ENCODE measurements at regions not wholly inside any gene's neighbourhood (a gene's known extent, or its start where the extent isn't known, plus 50 kb on each side); places are given as distances from the start of the nearest gene placed in this dataset.
"Not testable (repeated sequence)": the region's sequence is repeated elsewhere in the genome, so short reads cannot be mapped to it uniquely, and the experiment has no call there.

DNA sequence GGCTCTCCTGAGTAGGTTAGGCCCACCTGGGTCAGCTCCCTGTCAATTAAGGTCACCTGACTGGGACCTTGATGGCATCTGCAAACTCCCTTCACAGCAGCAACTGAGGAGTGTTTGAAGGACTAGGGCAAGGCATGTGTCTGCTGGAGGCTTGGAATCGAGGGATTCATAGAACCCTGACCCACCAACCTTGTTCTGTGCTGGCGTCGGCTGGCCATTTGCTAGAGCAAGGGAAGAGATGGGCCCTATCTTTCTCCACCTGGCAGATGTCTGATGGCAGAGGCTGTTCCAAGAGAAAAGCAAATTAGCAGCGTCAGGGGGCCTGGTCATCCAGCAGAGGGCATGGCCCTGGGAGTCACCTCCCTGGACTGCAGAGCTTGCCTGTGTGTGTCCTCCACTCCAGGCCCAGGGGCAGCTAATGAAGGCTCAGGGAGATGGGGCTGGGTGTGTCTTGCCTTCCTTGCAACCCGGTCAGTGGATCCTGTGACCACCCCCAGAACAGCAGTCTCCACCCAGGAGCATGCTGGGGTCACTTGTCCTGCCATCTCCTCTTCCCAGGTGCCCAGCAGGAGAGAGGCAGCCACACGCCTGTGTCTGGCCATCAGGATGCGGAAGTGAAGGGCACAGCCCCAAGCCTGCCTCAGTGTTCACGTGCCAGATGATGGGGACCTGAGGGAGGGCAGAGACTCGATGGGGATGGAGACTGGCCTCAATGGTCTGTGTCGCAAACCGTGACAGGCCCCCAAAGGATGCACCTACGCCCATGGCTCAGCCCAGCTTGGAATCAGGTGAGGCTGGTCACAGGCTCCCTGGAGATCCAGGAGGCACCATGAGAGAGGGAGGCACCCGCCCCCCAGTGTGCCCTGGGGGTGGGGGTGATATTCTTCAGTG lies 53.9 kb downstream of the BARX1 start:
- DNase-seq, result no peak

DNA sequence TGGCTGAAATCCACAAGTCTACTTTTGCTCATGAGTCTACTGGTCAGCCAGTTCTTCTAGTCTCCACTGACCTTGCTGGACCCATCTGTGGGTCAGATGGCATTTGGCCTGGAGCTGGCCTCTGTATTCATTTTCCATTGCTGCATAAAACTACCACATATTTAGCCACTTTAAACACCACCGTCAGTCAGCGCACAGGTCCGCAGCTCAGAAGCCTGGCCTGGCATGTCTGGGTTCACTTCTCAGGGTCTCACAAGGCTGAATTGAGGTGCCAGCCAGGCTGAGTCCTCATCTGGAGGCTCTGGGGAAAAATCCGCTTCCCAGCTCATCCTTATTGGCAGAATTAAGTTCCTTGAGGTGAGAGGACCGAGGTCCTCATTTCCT lies 54.7 kb downstream of the BARX1 start:
- no peak for DNase-seq

DNA sequence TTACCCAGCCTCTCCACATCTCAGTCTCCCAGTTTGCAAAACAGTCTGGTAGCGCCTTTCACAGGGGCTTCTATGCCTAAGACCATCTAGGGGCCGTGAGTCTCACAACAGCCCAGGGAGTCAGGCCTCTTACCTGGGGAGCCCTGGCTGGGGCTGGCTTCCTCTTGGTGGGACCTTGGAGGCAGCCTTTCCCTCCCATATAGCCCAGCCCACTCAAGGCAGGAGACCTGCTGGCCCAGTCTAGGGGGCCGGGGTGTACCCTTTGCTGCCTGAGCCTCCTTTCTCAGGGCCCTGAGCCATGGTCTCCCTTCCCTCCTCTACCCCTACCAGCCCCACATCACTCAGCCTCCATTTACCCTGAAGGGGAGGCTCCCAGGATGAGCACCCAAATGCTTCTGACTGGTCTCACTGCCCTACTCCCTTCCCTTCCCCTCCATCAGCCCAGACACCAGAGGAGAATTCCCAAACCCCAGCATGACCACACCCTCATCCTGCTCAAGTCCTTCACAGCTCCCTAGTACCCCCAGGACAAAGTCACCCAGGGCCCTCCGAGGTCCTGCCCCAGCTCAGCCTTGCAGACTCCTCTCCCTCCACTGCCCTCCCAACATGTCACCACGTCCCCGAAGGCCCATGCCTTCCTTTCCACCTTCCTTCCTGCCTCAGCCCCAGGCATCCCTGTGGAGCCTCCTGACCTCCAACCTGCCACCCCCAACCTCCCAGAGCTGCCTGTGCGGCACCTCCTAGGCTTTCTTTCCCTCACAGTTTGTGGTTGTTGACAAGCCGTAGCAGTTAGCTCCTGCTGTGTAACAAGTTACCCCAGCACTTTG lies 55.3 kb downstream of the BARX1 start:
- DNase-seq, result no peak

DNA sequence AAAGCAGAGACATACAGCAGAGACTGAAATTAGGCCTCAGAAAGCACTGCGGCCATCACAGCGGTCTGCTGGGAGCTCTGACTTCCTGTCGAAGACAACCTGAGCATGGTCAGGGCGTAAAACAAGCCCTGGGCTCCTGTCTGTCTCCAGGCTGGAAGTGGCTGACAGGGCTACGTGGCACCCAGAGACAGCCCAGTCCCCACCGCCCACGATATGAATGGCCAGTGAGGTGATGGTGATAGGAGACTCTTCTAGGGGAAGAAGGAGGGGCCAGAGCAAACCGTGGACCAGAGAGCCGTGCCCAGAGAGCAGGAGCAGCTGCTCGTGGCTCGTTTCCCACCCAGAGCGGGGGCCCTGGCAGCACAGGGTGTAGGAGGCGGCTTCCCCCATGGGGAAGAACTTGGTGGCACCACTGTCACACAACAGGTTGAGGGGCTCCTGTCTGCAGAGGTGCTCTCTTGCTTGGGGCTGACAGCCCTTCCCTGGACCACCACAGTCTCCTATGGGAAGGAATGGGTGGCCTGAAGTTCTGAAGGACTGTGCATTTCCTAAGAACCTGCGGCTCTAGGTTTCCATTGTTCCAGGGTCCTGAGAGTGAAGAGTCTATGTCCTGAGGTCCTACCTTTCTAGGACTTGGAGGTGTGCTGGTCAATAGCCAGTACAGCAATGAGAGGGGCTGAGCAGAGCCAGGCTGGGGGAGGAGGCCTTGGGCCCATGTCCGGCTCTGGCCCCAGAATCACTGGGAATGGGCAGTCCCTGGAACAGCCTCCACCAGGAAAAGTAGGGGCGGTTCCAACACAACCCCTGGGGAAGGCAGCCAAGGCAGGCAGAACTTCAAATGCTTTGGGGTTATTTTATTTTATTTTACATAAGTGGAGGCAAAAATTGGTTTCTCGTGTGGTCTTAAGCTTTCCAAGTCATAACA lies 56.4 kb downstream of the BARX1 start:
- no peak for DNase-seq

DNA sequence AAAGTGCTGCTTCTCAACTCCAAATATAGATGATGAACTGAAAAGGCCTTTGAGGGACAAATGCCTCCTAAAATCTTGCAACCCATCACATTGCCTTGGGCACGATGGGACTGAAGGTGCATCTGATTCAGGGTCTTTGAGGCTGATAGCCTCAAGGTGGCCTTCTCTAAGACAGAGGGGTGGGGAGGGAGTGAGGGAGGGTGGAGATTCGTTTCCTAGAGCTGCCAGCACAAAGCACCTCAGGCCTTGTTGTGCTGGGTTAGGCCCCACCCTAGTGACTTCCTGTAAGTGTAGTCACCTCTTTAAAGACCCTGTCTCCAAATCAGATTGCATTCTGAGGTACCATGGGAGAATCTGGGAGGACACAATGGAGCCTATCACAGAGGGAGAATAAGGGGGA lies 57.1 kb downstream of the BARX1 start:
- DNase-seq, result peak in 1 of 2 donors; percentile 6

DNA sequence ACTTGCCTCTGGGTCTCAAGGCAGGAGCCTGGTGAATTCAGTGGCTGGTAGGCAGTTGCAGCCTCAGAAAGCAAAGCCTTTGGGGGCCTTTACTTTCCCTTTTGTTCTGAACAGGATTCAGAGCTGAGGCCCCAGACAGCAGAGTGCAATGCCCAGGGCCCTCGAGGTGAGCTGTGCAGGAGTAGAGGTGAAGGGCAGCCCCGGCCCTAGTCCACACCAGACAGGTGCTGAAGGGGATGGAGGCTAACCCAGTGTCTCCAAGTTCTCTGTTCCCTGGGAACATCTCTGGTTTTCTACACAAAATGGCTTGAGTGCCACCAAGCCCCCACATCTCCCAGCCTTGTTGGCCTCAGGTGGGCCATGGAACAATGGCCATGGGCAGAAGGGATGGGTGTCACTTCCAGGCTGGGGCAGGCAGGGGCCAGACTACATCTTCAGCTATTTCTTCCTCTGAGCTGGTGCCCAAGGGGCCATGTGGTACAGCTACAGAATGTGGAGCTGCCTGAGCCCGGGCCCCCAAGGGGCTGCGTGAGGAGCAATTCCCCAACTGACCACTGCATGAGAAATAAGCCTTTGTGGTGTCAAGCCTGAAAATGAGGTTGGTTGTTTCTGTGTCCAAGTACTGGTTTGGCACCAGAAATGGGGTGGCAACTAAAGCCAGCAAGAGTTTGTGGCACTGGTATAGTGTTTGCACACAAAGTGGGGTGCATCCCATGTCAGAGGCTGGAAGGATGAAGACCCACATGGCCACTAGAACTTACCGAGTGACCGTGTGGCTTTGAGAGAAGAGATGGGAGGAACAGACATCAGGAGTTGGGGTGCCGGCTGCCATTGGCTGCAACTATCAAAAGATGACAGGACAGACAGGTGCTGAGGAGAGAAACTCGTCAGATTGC lies 57.8 kb downstream of the BARX1 start:
- no peak for DNase-seq

DNA sequence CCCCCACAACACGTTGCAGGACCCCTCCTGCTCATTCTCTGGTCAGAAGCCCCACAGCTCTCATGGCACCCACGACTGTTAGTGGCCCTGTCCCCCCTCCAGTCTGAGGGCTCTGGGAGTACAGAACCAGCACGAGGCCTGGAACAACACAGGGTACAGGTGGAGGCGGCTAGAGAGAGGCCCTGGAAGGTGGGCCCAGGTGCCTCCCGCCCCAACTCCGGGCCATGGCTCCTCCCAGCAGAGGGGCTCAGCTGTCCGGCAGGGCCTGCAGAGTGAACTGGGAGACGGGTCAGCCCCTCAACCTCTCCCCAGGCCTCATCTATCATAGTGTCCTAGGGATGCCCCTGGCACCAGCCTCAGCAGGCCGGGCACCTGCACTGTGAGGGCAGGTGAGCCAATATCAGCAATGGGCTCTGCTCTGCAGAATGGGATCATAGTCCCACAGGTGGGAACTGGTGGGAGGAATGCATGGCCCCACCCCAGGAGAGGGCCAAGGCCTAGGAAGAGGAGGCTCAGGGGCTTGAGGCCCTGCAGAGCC lies 58.6 kb downstream of the BARX1 start:
- no peak for DNase-seq

DNA sequence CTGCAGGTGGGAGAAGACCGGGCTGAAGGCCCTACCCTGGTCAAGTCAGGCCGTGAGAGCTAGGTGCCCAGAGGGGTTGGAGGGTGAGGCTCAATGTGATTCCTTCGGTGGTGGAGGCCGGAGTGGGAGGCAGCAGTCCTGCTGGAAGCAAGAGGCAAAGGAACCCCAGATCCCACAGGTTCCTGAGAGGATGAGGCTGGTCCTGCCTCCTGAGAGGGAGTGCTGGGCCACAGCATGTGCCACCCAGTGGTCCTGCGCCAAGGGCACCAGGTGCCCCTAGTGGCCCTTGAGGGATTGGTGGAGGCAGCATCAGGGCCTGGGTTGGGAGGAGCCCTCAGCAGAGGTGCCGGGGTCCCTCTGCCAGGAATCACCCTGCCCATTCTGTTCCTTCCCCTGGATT lies 59.1 kb downstream of the BARX1 start:
- no peak for DNase-seq

DNA sequence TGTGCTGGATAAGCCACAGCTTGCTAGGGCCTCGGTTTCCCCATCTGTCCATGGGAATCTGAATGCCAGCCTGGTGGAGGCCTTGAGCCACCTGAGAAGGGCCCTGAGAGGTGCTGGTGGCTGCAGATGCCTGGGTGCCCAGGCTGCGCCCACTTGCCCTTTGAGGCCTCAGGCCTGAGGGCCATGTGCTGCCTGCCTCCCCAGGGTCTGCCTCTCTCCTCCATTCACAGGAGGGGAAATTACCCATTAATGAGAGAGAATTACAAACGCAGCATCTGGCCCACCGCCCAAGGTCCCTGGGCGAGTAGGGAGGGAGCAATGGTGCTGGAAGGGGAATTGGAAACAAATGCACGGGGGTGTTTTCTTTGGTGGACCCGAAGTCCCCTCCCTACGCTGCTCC lies 59.6 kb downstream of the BARX1 start:
- DNase-seq, result no peak

DNA sequence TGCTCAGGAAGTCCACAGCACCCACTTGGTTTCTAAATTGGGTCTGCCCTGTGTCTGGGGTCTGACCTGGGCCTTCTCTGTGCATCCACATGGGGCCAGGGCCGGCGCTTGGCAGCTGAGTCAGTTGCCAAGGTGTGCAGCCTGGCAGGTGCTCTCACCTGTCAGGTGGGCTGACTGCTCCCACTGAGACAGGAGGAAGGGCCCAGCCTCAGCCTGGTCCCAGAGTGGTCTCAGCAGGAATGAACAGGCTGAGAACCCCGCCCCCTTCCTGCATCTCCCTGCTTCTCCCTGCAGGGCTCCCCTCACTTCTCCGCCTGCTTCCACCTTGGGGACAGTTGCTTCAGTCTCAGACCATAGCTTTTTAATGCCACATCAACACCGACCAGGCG lies 60.5 kb downstream of the BARX1 start:
- no peak for DNase-seq

DNA sequence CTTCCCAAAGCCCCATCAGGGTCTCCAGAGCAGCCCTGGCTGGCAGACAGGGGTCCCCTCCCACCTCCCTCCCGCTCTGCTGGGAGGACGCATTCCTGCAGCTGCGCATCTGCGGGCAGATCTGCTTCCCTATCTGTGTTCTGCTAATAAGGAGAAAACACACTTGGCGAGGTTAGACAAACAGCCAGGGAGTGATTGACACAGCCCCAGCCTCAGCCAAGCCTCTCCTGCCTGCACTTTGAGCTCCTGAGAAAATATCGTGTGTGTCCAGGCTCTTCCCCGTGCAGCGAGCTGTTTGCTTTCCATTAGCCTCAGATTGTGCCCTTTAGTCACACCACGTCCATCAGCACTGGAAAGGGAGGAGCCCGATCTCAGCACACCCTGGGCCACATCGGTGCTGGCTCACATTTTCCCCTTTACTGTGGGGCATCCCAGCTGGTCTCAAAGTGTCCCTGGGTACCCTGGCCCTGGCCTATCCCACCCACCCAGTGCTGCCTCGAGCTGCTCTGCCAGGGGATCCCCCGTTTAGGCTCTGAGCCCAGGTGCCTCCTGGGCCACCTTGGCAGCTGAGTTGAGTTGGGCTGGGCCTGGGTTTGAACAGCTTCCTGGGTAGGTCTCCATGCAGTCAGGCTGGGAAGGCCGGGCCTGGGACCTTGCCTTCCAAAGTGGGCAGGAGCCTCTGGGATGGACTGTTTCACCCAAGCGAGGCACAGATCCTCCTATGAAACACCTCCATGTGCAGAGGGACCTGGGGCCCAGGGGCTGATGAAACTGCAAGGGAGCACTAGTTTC lies 61.1 kb downstream of the BARX1 start:
- DNase-seq, result no peak

DNA sequence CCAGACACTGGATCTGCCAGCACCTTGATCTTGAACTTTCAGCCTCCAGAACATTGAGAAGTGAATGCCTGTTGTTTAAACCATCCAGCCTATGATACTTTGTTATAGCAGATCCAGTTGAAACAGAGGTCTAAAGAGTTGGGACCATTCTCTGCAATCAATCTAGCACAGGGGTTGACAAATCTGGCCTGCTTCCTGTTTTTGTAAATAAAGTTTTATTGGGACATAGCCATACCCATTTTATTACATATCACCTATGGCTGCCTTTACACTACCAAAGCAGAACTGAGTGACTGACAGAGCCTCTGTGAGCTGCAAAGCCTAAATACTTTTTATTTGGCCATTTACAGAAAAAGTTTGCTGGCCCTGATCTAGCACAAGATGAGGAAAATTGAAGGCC lies 62.0 kb downstream of the BARX1 start:
- no peak for DNase-seq

DNA sequence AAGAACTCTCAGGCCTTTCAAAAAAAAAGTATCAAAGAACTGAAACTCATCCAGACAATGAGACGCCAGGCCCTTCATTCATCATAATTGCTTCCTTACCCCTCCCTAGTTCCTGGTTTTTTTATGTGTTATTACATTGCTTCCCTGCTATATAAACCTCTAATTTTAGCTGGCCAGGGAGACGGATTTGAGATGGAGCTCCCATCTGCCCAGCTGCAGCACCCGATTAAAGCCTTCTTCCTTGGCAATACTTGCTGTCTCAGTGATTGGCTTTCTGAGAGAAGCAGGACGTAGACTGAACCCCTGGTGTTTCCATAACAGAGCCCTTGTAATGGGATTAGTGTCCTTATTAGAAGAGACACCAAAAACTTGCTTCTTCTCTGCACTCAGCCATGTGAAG lies 62.4 kb downstream of the BARX1 start:
- DNase-seq, result no peak

DNA sequence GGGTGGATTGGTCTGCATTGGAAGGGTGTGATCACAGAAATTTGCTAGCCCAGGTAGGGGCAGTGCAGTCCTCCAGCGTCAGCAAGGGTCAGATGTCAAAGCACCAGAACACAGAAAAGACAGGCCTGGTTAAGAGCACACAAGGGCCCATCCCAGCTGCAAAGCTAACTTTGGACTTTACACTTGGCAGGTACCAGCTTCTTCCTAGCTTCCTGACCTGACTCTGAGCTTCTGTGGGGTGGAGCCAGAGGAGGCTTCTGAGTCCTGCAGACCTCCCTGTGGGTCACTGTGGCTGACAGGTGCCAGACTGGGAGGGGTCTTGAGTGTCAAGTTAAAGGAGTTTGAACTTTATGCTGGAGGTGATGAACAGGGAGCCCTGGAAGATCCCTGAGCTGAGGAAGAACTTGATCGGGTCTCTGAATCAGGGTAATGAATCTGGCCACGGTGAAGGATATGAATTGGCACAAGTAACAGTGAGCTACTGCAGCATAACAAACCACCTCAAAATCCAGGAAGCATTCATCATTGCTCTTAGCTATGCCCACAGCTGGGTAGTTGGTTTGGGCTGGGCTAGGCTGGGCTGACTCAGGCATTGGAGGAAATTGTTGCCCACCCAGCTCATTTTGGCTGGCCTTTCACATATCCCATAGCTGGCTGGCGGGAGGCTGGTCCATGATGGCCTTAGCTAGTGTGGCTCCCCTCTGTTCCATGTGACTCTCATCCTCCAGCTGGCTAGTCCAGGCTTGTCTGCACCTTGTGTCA lies 63.4 kb downstream of the BARX1 start:
- no peak for DNase-seq

DNA sequence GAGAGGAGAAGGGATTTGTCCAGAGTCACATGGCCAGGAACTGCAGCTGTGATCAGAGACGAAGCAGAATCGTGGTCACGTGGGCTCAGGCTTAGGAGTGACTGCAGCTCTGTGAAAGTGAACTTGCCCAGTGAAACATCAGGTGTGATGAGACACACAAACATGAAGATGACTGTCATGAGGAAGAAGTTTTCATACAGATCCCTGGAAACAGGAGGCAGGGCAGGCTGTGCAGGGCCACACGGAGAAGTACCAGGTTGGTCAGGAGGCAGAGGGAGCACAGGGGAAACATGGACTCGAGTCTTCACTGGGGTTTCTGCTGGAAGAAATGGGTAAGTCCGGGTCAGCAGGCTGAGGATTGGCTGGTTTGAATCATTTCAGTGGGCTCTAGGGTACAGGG lies 64.1 kb downstream of the BARX1 start:
- no peak for DNase-seq

DNA sequence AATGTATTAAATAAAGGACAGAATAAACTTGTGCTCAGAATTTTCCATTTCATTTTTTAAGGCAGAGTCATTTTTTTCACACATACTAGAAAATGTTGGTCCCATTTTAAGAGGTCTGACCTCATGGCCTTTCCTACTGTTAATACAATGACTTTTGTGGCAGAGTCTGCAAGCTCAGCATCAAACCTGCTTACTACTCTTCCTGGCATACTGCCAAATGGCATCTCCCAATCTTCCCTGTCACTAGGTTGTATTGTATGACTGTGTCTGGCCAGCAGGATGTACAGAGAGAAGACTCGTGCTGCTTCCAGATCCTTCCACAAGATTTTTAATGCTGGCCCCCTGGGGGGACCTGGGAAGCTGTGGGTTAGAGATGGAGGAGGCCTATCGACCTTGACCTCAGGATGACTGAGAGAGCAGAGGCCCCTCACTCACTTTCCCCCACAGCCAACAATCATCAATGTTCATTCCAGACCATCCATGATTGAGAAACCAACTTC lies 64.7 kb downstream of the BARX1 start:
- DNase-seq, result no peak

DNA sequence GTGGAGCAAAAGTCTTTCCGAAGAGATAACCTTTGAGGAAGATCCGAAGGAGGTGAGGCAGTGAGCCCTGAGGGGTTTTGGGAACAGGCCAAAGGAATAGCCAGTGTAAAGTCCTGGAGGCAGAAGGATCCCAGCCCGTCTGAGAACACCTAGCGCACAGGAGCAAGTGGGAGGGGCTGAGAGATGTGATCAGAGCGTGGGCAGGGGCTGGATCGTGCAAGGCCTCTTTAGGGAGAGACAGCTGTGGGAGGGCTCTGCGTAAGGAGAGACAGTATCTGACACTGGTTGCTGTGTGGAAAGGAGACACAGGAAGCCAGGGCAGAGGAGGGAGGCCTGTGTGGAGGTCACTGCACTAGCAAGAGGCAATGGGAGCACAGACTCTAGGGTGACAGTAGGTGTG lies 68.2 kb downstream of the BARX1 start:
- no peak for DNase-seq

DNA sequence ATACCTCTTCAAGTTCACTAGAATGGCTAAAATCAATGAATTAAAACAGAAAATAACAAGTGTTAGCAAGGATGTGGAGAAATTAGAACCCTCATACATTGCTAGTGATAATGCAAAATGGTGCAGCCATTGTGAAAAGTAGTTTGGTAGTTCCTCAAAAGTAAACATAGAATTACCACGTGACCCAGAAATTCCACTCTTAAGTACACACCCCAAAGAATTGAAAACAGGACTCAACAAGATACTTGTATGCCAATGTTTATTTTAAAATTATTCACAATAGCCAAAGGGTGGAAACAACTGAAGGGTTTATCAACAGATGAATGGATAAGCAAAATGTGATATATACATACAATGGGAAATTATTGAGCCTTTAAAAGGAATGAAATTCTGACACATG lies 70.3 kb downstream of the BARX1 start:
- DNase-seq, result no peak

DNA sequence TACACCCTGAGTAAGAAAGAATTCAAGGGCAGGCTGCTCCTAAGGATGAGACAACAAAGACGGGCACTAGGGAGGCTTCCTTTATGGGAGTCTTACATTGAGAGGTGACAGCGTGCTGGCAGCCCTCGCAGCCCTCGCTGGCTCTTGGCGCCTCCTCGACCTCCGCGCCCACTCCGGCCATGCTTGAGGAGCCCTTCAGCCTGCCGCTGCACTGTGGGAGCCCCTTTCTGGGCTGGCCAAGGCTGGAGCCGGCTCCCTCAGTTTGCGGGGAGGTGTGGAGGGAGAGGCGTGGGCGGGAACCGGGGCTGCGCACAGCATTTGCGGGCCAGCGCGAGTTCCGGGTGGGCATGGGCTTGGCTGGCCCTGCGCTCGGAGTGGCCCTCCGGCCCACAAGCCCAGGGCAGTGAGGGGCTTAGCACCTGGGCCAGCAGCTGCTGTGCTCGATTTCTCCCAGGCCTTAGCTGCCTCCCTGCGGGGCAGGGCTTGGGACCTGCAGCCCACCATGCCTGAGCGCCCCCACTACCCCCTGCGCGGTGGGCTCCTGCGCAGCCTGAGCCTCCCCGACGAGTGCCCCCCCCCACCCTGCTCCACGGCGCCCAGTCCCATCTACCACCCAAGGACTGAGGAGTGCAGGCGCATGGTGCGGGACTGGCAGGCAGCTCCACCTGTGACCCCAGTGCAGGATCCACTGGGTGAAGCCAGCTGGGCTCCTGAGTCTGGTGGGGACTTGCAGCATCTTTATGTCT lies 75.3 kb downstream of the BARX1 start:
- not testable (repeated sequence) for DNase-seq

Measured in CD4-positive, alpha-beta T cell treated with Interleukin-1 beta for 1 hour (primary cell).